Tibial artery (tissue), 4 donors: ENCODE measurements at regions not wholly inside any gene's neighbourhood (a gene's known extent, or its start where the extent isn't known, plus 50 kb on each side); places are given as distances from the start of the nearest gene placed in this dataset.

ENCODE experiments used
- DNase-seq, 2 donors: peaks; one replicate each; pipeline ENCODE4 v3.0.0-alpha.2; 2019
- H3K27ac ChIP-seq, 2 donors: fragments of 200-600 bp; sonication (generic) in 1 of 2; 1 replicate in 1 of 2; 2 replicates in 1 of 2; pipeline ENCODE4 v1.5.1; 2018 to 2019; ENCODE audit warnings: mild to moderate bottlenecking in 1 of 2
- H3K27me3 ChIP-seq, 2 donors: fragments of 200-600 bp; sonication (generic) in 1 of 2; one replicate each; pipeline versions ENCODE4 v1.5.1 to v1.6.0; 2016 to 2019
- H3K36me3 ChIP-seq, 3 donors: fragments of 200-600 bp; sonication (generic) in 2 of 3; one replicate each; pipeline ENCODE4 v1.5.1; 2016 to 2019; ENCODE audit warnings: mild to moderate bottlenecking in 2 of 3
- H3K4me1 ChIP-seq, 4 donors: fragments of 200-600 bp; sonication (generic) in 2 of 4; 1 replicate in 3 of 4; 2 replicates in 1 of 4; pipeline ENCODE4 v1.5.1; 2016 to 2019
- H3K4me3 ChIP-seq, 2 donors: fragments of 200-600 bp; sonication (generic) in 1 of 2; 1 replicate in 1 of 2; 2 replicates in 1 of 2; pipeline ENCODE4 v1.5.1; 2018 to 2019; ENCODE audit warnings: mild to moderate bottlenecking in 2 of 2
- H3K9me3 ChIP-seq, 3 donors: fragments of 200-600 bp; sonication (generic) in 1 of 3; one replicate each; pipeline ENCODE4 v1.5.1; 2016 to 2019
- intact Hi-C: fragments of 100-400 bp; cut with DNase I; formaldehyde crosslinking; loops from one replicate; pipeline ENCODE4 v1.15.0; 2023; ENCODE audit warnings: low total_unique reads
- TF ChIP-seq, protein P1 (sequence below), 2 experiments: fragments of 200-600 bp in 1 of 2; fragments of 450-650 bp in 1 of 2; IDR thresholded peaks; one replicate each; pipeline ENCODE4 v1.5.1; 2017 to 2019; ENCODE audit warnings: antibody characterized with exemption in 2 of 2, mild to moderate bottlenecking in 1 of 2, moderate library complexity in 1 of 2

- Histone ChIP-seq H3K27ac (no peak overlapping the region), H3K4me3 (no peak overlapping the region), H3K36me3 (no peaks in the 10 kb centered on the region), H3K9me3 (no peaks in the 10 kb centered on the region), H3K4me1 (no peaks in the 10 kb centered on the region), H3K27me3 (peaks cover 0 to 19% of the 10 kb centered on the region in 2 donors)
- no peak for DNase-seq
- TF ChIP-seq, protein P1, sequence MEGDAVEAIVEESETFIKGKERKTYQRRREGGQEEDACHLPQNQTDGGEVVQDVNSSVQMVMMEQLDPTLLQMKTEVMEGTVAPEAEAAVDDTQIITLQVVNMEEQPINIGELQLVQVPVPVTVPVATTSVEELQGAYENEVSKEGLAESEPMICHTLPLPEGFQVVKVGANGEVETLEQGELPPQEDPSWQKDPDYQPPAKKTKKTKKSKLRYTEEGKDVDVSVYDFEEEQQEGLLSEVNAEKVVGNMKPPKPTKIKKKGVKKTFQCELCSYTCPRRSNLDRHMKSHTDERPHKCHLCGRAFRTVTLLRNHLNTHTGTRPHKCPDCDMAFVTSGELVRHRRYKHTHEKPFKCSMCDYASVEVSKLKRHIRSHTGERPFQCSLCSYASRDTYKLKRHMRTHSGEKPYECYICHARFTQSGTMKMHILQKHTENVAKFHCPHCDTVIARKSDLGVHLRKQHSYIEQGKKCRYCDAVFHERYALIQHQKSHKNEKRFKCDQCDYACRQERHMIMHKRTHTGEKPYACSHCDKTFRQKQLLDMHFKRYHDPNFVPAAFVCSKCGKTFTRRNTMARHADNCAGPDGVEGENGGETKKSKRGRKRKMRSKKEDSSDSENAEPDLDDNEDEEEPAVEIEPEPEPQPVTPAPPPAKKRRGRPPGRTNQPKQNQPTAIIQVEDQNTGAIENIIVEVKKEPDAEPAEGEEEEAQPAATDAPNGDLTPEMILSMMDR (IDR thresholded peaks at IDR 0.05): no peak
- intact Hi-C loops: no loop called here
Measured at GRCh38 chr6:4550227-4550597, 226.0 kb upstream of the CDYL start.

DNA sequence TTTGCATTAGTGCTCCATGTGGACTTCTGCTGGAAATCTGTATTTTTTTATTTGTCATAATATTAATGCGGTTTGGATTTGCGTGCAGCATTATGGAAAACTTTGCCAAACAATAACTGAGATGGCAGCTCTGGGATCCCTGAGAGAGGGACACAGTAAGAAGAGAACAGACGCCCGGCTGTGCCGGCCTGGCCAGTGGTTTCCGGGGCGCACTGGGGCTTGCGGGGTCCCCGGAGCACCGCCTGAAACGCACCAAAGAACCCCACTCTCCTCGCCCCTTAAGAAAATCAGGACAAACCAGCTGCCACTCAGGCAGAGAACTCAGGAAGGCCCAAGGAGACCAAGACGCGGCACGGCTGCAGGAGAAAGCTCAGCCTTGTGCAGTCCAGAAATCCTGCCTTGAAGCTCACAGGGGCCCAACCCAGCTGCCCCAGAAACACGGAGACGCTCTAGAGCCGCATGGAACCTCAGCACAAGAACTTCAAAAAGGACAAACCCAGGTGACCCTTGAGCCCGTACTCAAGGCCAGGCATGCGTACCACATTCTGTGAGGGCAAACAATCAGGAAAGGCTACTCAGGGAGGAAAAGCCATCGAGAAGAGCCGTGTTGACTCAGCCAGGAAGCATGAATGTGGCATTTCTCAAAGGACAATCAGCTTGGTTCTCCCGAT, 226.5 kb upstream of the CDYL start:
- no peak for DNase-seq
- Histone ChIP-seq H3K36me3 (no peaks in the 10 kb centered on the region), H3K27ac (no peak overlapping the region), H3K27me3 (peaks cover 0 to 19% of the 10 kb centered on the region in 2 donors), H3K4me1 (no peaks in the 10 kb centered on the region), H3K9me3 (no peaks in the 10 kb centered on the region), H3K4me3 (no peak overlapping the region)
- TF ChIP-seq, protein P1 (IDR thresholded peaks at IDR 0.05): no peak
- intact Hi-C loops: no loop called here

- Histone ChIP-seq H3K9me3 (no peaks in the 10 kb centered on the region), H3K4me3 (no peak overlapping the region), H3K27ac (no peak overlapping the region), H3K4me1 (no peaks in the 10 kb centered on the region), H3K36me3 (no peaks in the 10 kb centered on the region), H3K27me3 (peaks cover 0 to 5% of the 10 kb centered on the region in 2 donors)
- TF ChIP-seq, protein P1 (IDR thresholded peaks at IDR 0.05): no peak
- intact Hi-C loops: no loop called here
- no peak for DNase-seq
Measured at GRCh38 chr6:4545893-4546292, 230.3 kb upstream of the CDYL start.

DNA sequence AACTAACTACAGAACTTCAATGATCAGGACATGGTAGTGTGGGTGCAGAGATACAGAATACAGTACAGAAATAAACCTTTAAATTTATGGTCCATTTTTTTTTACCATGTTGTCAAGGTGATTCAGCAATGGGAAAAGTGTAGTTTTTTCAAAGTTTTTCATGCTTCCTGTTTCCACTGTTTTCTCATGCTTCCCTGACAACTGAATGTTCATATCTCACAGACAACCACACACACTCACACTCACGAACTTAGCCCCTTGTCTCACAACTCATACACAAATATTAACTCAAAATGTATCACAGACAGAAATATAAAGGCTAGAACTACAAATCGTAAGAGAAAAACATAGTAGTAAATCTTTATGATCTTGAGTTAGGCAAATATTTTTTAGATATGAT, 232.6 kb upstream of the CDYL start:
- no peak overlapping the region for H3K27ac ChIP-seq
- no peaks in the 10 kb centered on the region for H3K36me3 ChIP-seq
- H3K27me3 ChIP-seq: no peaks in the 10 kb centered on the region
- no peak for DNase-seq
- intact Hi-C loops: no loop called here
- TF ChIP-seq, protein P1 (IDR thresholded peaks at IDR 0.05): no peak
- no peaks in the 10 kb centered on the region for H3K9me3 ChIP-seq
- H3K4me3 ChIP-seq: no peak overlapping the region
- no peaks in the 10 kb centered on the region for H3K4me1 ChIP-seq

GRCh38 chr6:4533576-4533975, 242.6 kb upstream of the CDYL start:
- H3K9me3 ChIP-seq: peaks cover 0 to 10% (median 0%) of the 10 kb centered on the region in 3 donors
- TF ChIP-seq, protein P1 (IDR thresholded peaks at IDR 0.05): no peak
- no peaks in the 10 kb centered on the region for H3K36me3 ChIP-seq
- H3K27me3 ChIP-seq: no peaks in the 10 kb centered on the region
- intact Hi-C loops: no loop called here
- H3K4me1 ChIP-seq: no peaks in the 10 kb centered on the region
- H3K4me3 ChIP-seq: no peak overlapping the region
- no peak overlapping the region for H3K27ac ChIP-seq
- DNase-seq: no peak

GRCh38 chr6:4531406-4531805, 244.8 kb upstream of the CDYL start:
- Histone ChIP-seq H3K27ac (no peak overlapping the region), H3K4me3 (no peak overlapping the region), H3K27me3 (no peaks in the 10 kb centered on the region), H3K36me3 (no peaks in the 10 kb centered on the region), H3K9me3 (peaks cover 0 to 10% (median 0%) of the 10 kb centered on the region in 3 donors), H3K4me1 (no peaks in the 10 kb centered on the region)
- intact Hi-C loops: no loop called here
- TF ChIP-seq, protein P1 (IDR thresholded peaks at IDR 0.05): no peak
- no peak for DNase-seq
